ENCODE measurements at regions not wholly inside any gene's neighbourhood (a gene's known extent, or its start where the extent isn't known, plus 50 kb on each side); places are given as distances from the start of the nearest gene placed in this dataset.

- Histone ChIP-seq H4K20me1 (ENCODE audit: low read depth, low read length) (no peaks in the 10 kb centered on the region), H3K27ac (ENCODE audit: low read depth, low read length) (no peak overlapping the region), H3K4me2 (ENCODE audit: low read depth, low read length, poor library complexity, severe bottlenecking) (no peak overlapping the region), H3K4me3 (ENCODE audit: insufficient read depth, low read length, poor library complexity, severe bottlenecking) (no peak overlapping the region), H3K9me3 (ENCODE audit: insufficient read depth, low read length) (no peaks in the 10 kb centered on the region), H3K79me2 (ENCODE audit: insufficient read depth, low read length) (no peaks in the 10 kb centered on the region), H3F3A (ENCODE audit: insufficient read depth) (no peaks in the 10 kb centered on the region), H3K9ac (ENCODE audit: low read length) (no peak overlapping the region), H2AFZ (ENCODE audit: low read depth, low read length, severe bottlenecking) (no peak overlapping the region), H3K36me3 (ENCODE audit: low read length) (no peaks in the 10 kb centered on the region), H3K27me3 (ENCODE audit: low read length) (no peaks in the 10 kb centered on the region), H3K9me2 (replicated peaks; ENCODE audit: insufficient read depth, low read length) (no peaks in the 10 kb centered on the region)
- TF ChIP-seq EZH2phosphoT487 (conservative IDR thresholded peaks at IDR 0.05; ENCODE audit: low read length) = no peak
- TF ChIP-seq CTCF (IDR thresholded peaks at IDR 0.05; ENCODE audit: insufficient read depth, low read length, poor library complexity, severe bottlenecking) = no peak
Observed at GRCh38 chr13:88590574-88590973, 919.4 kb downstream of the SLITRK5 start.

- no peaks in the 10 kb centered on the region for H3F3A ChIP-seq (ENCODE audit: insufficient read depth)
- H3K9me2 ChIP-seq (replicated peaks; ENCODE audit: insufficient read depth, low read length) = no peaks in the 10 kb centered on the region
- no peak overlapping the region for H3K4me2 ChIP-seq (ENCODE audit: low read depth, low read length, poor library complexity, severe bottlenecking)
- H2AFZ ChIP-seq (ENCODE audit: low read depth, low read length, severe bottlenecking) = no peak overlapping the region
- no peaks in the 10 kb centered on the region for H4K20me1 ChIP-seq (ENCODE audit: low read depth, low read length)
- no peaks in the 10 kb centered on the region for H3K36me3 ChIP-seq (ENCODE audit: low read length)
- no peak overlapping the region for H3K9ac ChIP-seq (ENCODE audit: low read length)
- no peak overlapping the region for H3K4me3 ChIP-seq (ENCODE audit: insufficient read depth, low read length, poor library complexity, severe bottlenecking)
- no peak overlapping the region for H3K27ac ChIP-seq (ENCODE audit: low read depth, low read length)
- TF ChIP-seq EZH2phosphoT487 (conservative IDR thresholded peaks at IDR 0.05; ENCODE audit: low read length) = no peak
- no peak for TF ChIP-seq CTCF (IDR thresholded peaks at IDR 0.05; ENCODE audit: insufficient read depth, low read length, poor library complexity, severe bottlenecking)
- H3K9me3 ChIP-seq (ENCODE audit: insufficient read depth, low read length) = no peaks in the 10 kb centered on the region
- no peaks in the 10 kb centered on the region for H3K79me2 ChIP-seq (ENCODE audit: insufficient read depth, low read length)
- no peaks in the 10 kb centered on the region for H3K27me3 ChIP-seq (ENCODE audit: low read length)
Observed at GRCh38 chr13:88592105-88592504, 920.9 kb downstream of the SLITRK5 start.

- Histone ChIP-seq H3K4me2 (ENCODE audit: low read depth, low read length, poor library complexity, severe bottlenecking) (no peak overlapping the region), H4K20me1 (ENCODE audit: low read depth, low read length) (no peaks in the 10 kb centered on the region), H3K4me3 (ENCODE audit: insufficient read depth, low read length, poor library complexity, severe bottlenecking) (no peak overlapping the region), H3K9me2 (replicated peaks; ENCODE audit: insufficient read depth, low read length) (no peaks in the 10 kb centered on the region; the same call in 1 of the 2 replicates), H3F3A (ENCODE audit: insufficient read depth) (no peaks in the 10 kb centered on the region), H3K36me3 (ENCODE audit: low read length) (no peaks in the 10 kb centered on the region), H2AFZ (ENCODE audit: low read depth, low read length, severe bottlenecking) (no peak overlapping the region), H3K9ac (ENCODE audit: low read length) (no peak overlapping the region), H3K27ac (ENCODE audit: low read depth, low read length) (no peak overlapping the region), H3K27me3 (ENCODE audit: low read length) (no peaks in the 10 kb centered on the region), H3K79me2 (ENCODE audit: insufficient read depth, low read length) (no peaks in the 10 kb centered on the region), H3K9me3 (ENCODE audit: insufficient read depth, low read length) (no peaks in the 10 kb centered on the region)
- TF ChIP-seq CTCF (IDR thresholded peaks at IDR 0.05; ENCODE audit: insufficient read depth, low read length, poor library complexity, severe bottlenecking) = no peak
- TF ChIP-seq EZH2phosphoT487 (conservative IDR thresholded peaks at IDR 0.05; ENCODE audit: low read length) = no peak
Observed at GRCh38 chr13:88601949-88602348, 930.8 kb downstream of the SLITRK5 start.
